Hindlimb muscle (tissue), 1 donor: ENCODE measurements at regions not wholly inside any gene's neighbourhood (a gene's known extent, or its start where the extent isn't known, plus 50 kb on each side); places are given as distances from the start of the nearest gene placed in this dataset.
"Not testable (repeated sequence)": the region's sequence is repeated elsewhere in the genome, so short reads cannot be mapped to it uniquely, and the experiment has no call there.

Experiments
- DNase-seq: peaks from one replicate; pipeline ENCODE4 v3.0.0-alpha.2; 2013

- DNase-seq = no peak
Measured at GRCh38 chr5:154702477-154702876, 52.7 kb upstream of the LARP1 start.

- not testable (repeated sequence) for DNase-seq
Measured at GRCh38 chr5:154701725-154702124, 53.5 kb upstream of the LARP1 start.

GRCh38 chr5:154701181-154701580 is 54.0 kb upstream of the LARP1 start:
- no peak for DNase-seq

GRCh38 chr5:154700289-154700928 is 54.8 kb upstream of the LARP1 start:
- not testable (repeated sequence) for DNase-seq

- no peak for DNase-seq
Measured at GRCh38 chr5:154698763-154699162, 56.4 kb upstream of the LARP1 start.

- no peak for DNase-seq
Measured at GRCh38 chr5:154697371-154697770, 57.8 kb upstream of the LARP1 start.

GRCh38 chr5:154696891-154697290 is 58.3 kb upstream of the LARP1 start:
- no peak for DNase-seq

GRCh38 chr5:154694159-154694558 is 61.0 kb upstream of the LARP1 start:
- DNase-seq = no peak

GRCh38 chr5:154690488-154690887 is 64.7 kb upstream of the LARP1 start:
- DNase-seq = no peak

GRCh38 chr5:154686490-154686889 is 68.7 kb upstream of the LARP1 start:
- DNase-seq = no peak

GRCh38 chr5:154683101-154683880 is 71.9 kb upstream of the LARP1 start:
- no peak for DNase-seq

GRCh38 chr5:154679501-154679900 is 75.7 kb upstream of the LARP1 start:
- no peak for DNase-seq

GRCh38 chr5:154677921-154678320 is 77.3 kb upstream of the LARP1 start:
- DNase-seq = no peak

- no peak for DNase-seq
Measured at GRCh38 chr5:154676508-154676907, 78.7 kb upstream of the LARP1 start.

- DNase-seq = no peak
Measured at GRCh38 chr5:154674029-154674428, 81.1 kb upstream of the LARP1 start.

- no peak for DNase-seq
Measured at GRCh38 chr5:154673506-154673905, 81.7 kb upstream of the LARP1 start.

GRCh38 chr5:154669913-154670312 is 85.3 kb upstream of the LARP1 start:
- not testable (repeated sequence) for DNase-seq

- DNase-seq = no peak
Measured at GRCh38 chr5:154669402-154669801, 85.8 kb upstream of the LARP1 start.

GRCh38 chr5:154664869-154665268 is 90.3 kb upstream of the LARP1 start:
- DNase-seq = no peak

- DNase-seq = no peak
Measured at GRCh38 chr5:154663424-154663823, 91.8 kb upstream of the LARP1 start.

- no peak for DNase-seq
Measured at GRCh38 chr5:154654486-154655371, 100.4 kb upstream of the LARP1 start.

- DNase-seq = no peak
Measured at GRCh38 chr5:154653764-154654485, 101.3 kb upstream of the LARP1 start.

GRCh38 chr5:154653418-154653763 is 101.8 kb upstream of the LARP1 start:
- DNase-seq = no peak
